ENCODE measurements at regions not wholly inside any gene's neighbourhood (a gene's known extent, or its start where the extent isn't known, plus 50 kb on each side); places are given as distances from the start of the nearest gene placed in this dataset.

DNA sequence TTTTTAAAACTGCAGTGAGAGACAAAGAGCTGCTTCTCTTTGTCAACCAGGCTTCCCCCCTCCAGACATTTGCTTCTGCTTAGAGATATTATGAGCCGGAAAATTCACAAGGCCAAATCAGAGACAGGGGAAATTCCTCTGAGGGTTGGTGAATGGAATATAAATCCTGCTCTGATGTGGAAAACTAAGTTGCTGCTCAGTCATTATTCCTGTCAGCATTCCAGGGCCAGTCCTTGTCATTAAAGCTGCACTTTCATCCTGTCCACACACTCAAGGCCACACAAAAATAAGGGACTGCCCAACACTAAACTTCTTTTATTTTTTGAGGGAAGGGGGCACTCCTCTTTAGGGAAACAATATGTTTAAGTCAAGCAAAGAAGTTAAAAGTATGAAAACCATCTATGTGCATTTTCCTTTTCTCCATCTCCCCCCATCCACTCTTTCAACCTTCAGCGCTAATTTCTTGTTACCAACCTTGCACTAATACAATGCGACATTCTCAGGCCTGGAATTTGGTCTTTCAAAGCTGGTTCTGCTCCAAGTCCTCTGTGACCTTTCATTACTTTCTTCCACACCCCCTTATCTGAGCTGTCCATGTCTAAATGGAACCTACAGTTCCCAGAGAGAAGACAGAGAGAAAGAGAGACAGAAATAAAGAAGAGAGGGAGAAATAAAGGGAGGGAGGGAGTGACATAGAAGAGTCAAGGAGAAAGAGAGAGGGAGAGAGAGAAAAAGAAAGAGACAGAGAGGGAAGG lies 118.9 kb upstream of the S1PR3 start:
- Histone ChIP-seq H3K9ac (ENCODE audit: low read length) (no peak overlapping the region), H3K4me3 (ENCODE audit: low read length) (no peak overlapping the region), H4K20me1 (ENCODE audit: insufficient read depth, low read length) (no peaks in the 10 kb centered on the region), H3K4me2 (ENCODE audit: low read length) (no peak overlapping the region), H3K27me3 (ENCODE audit: low read depth, low read length) (peaks cover 4% of the 10 kb centered on the region; the same call in 1 of the 2 replicates), H2AFZ (ENCODE audit: low read depth, low read length) (no peak overlapping the region), H3K9me3 (ENCODE audit: insufficient read depth, low read length) (no peaks in the 10 kb centered on the region), H3K36me3 (replicated peaks; ENCODE audit: low read depth, low read length) (no peaks in the 10 kb centered on the region), H3K79me2 (ENCODE audit: low read length) (no peaks in the 10 kb centered on the region), H3K27ac (ENCODE audit: low read length) (no peak overlapping the region), H3K4me1 (ENCODE audit: low read length) (no peaks in the 10 kb centered on the region)
- TF ChIP-seq, protein P1, sequence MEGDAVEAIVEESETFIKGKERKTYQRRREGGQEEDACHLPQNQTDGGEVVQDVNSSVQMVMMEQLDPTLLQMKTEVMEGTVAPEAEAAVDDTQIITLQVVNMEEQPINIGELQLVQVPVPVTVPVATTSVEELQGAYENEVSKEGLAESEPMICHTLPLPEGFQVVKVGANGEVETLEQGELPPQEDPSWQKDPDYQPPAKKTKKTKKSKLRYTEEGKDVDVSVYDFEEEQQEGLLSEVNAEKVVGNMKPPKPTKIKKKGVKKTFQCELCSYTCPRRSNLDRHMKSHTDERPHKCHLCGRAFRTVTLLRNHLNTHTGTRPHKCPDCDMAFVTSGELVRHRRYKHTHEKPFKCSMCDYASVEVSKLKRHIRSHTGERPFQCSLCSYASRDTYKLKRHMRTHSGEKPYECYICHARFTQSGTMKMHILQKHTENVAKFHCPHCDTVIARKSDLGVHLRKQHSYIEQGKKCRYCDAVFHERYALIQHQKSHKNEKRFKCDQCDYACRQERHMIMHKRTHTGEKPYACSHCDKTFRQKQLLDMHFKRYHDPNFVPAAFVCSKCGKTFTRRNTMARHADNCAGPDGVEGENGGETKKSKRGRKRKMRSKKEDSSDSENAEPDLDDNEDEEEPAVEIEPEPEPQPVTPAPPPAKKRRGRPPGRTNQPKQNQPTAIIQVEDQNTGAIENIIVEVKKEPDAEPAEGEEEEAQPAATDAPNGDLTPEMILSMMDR (IDR thresholded peaks at IDR 0.05; ENCODE audit: low read depth, low read length): no peak
- TF ChIP-seq EZH2phosphoT487 (IDR thresholded peaks at IDR 0.05; ENCODE audit: low read depth): no peak

DNA sequence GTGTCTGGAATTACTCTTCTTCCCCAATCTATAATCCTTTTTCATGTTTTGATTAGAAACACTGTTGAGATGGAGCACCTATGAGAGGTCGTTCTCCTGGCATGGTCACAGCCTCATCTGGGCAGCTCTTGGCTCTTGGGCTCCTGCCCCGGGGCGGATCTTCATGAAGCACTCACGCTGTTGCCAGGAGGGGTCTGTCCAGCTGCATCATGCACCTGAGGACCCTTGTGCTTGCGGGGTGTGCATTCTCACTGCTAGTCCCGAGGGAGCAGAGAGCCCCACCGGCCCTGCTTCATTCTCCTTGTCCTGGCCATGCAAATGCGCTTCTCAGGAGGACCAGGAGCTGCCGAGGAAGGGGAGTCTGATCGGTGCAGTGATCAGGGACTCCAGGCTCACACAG lies 117.6 kb upstream of the S1PR3 start:
- H3K9ac ChIP-seq (ENCODE audit: low read length): no peak overlapping the region
- no peak overlapping the region for H3K4me2 ChIP-seq (ENCODE audit: low read length)
- no peak overlapping the region for H3K4me3 ChIP-seq (ENCODE audit: low read length)
- no peak overlapping the region for H3K27ac ChIP-seq (ENCODE audit: low read length)
- no peaks in the 10 kb centered on the region for H3K79me2 ChIP-seq (ENCODE audit: low read length)
- no peaks in the 10 kb centered on the region for H3K9me3 ChIP-seq (ENCODE audit: insufficient read depth, low read length)
- H2AFZ ChIP-seq (ENCODE audit: low read depth, low read length): no peak overlapping the region
- no peaks in the 10 kb centered on the region for H4K20me1 ChIP-seq (ENCODE audit: insufficient read depth, low read length)
- TF ChIP-seq EZH2phosphoT487 (IDR thresholded peaks at IDR 0.05; ENCODE audit: low read depth): no peak
- TF ChIP-seq, protein P1 (IDR thresholded peaks at IDR 0.05; ENCODE audit: low read depth, low read length): no peak
- no peaks in the 10 kb centered on the region for H3K36me3 ChIP-seq (replicated peaks; ENCODE audit: low read depth, low read length)
- H3K27me3 ChIP-seq (ENCODE audit: low read depth, low read length): peaks cover 4% of the 10 kb centered on the region; the same call in 1 of the 2 replicates
- no peaks in the 10 kb centered on the region for H3K4me1 ChIP-seq (ENCODE audit: low read length)

DNA sequence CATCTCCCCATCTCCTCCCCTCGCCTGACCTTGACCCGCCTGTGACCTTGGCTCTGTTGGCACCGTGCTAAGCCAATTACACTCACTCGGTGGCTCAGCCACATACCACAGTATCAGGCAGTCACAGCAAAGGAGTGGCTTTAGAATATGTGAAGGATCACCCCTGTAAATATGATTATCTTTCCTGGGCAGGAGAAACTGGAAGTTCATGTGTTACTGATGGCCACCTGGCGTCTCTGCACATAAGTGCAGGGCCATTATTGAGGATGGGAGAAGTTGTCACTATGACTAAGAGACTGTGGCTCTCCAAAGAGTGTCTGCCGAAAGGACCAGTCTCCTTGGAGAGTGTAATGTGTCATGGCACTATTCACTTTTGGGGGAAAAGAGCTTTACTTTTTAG lies 116.9 kb upstream of the S1PR3 start:
- no peak overlapping the region for H3K4me2 ChIP-seq (ENCODE audit: low read length)
- H3K9me3 ChIP-seq (ENCODE audit: insufficient read depth, low read length): no peaks in the 10 kb centered on the region
- no peaks in the 10 kb centered on the region for H3K36me3 ChIP-seq (replicated peaks; ENCODE audit: low read depth, low read length)
- H3K4me3 ChIP-seq (ENCODE audit: low read length): no peak overlapping the region
- H4K20me1 ChIP-seq (ENCODE audit: insufficient read depth, low read length): no peaks in the 10 kb centered on the region
- no peak overlapping the region for H3K27ac ChIP-seq (ENCODE audit: low read length)
- no peaks in the 10 kb centered on the region for H3K79me2 ChIP-seq (ENCODE audit: low read length)
- TF ChIP-seq EZH2phosphoT487 (IDR thresholded peaks at IDR 0.05; ENCODE audit: low read depth): no peak
- TF ChIP-seq, protein P1 (IDR thresholded peaks at IDR 0.05; ENCODE audit: low read depth, low read length): peak; percentile 13; the same call in 1 of the 2 replicates
- no peaks in the 10 kb centered on the region for H3K4me1 ChIP-seq (ENCODE audit: low read length)
- H3K27me3 ChIP-seq (ENCODE audit: low read depth, low read length): peaks cover 4% of the 10 kb centered on the region; the same call in 1 of the 2 replicates
- no peak overlapping the region for H3K9ac ChIP-seq (ENCODE audit: low read length)
- H2AFZ ChIP-seq (ENCODE audit: low read depth, low read length): no peak overlapping the region

DNA sequence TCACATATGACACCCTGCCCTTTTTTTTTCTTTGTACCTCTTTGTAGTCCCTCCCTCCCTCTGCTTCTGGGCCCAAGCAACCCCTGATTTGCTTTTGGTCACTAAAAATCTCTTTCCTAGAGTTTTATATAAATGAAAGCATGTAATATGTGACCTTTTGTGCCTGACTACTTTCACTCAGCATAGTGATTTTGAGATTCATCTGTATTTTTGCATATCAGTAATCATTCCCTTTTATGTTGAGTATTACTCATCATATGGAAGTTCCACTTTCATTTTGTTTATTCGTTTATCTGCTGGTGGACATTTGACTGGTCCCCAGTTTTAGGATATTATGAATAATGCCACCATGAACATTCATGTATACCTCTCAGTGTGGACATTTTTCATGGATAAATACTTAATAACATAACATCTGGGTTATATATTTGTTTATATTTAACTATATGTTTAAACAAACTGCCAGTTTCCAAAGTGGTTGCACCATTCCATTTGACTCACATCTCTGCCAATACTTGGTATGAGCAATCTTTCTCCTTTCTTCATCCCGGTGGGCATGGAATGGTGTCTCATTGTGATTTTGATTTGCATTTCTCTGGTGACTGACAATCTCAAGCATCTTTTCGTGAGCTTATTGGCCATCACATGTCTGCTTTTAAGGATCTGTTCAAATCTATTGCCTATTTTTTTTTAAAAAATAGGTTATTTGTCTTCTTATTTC lies 115.7 kb upstream of the S1PR3 start:
- H3K36me3 ChIP-seq (replicated peaks; ENCODE audit: low read depth, low read length): no peaks in the 10 kb centered on the region
- H3K4me2 ChIP-seq (ENCODE audit: low read length): no peak overlapping the region
- H3K27me3 ChIP-seq (ENCODE audit: low read depth, low read length): peaks cover 4% of the 10 kb centered on the region; the same call in 1 of the 2 replicates
- H3K9me3 ChIP-seq (ENCODE audit: insufficient read depth, low read length): no peaks in the 10 kb centered on the region
- TF ChIP-seq, protein P1 (IDR thresholded peaks at IDR 0.05; ENCODE audit: low read depth, low read length): no peak
- TF ChIP-seq EZH2phosphoT487 (IDR thresholded peaks at IDR 0.05; ENCODE audit: low read depth): no peak
- H3K4me3 ChIP-seq (ENCODE audit: low read length): no peak overlapping the region
- H3K79me2 ChIP-seq (ENCODE audit: low read length): no peaks in the 10 kb centered on the region
- H3K4me1 ChIP-seq (ENCODE audit: low read length): no peaks in the 10 kb centered on the region
- H3K27ac ChIP-seq (ENCODE audit: low read length): no peak overlapping the region
- H3K9ac ChIP-seq (ENCODE audit: low read length): no peak overlapping the region
- no peak overlapping the region for H2AFZ ChIP-seq (ENCODE audit: low read depth, low read length)
- H4K20me1 ChIP-seq (ENCODE audit: insufficient read depth, low read length): no peaks in the 10 kb centered on the region
